Adrenal gland (tissue), 9 donors: ENCODE measurements at regions not wholly inside any gene's neighbourhood (a gene's known extent, or its start where the extent isn't known, plus 50 kb on each side); places are given as distances from the start of the nearest gene placed in this dataset.

Source experiments
- DNase-seq, 7 donors: peaks; one replicate each; pipeline ENCODE4 v3.0.0-alpha.2; 2019 to 2020
- H3K27ac ChIP-seq, 5 donors: fragments of 200-600 bp; sonication (generic) in 4 of 5; 1 replicate in 3 of 5; 2 replicates in 2 of 5; pipeline versions ENCODE4 v1.5.1 to v1.8.0; 2016 to 2020; ENCODE audit warnings: mild to moderate bottlenecking in 1 of 5
- H3K27me3 ChIP-seq: fragments of 200-600 bp; 2 replicates; pipeline ENCODE4 v1.8.0; 2021
- H3K36me3 ChIP-seq, 2 donors: fragments of 200-600 bp; replicated peaks in 1 of 2; 1 replicate in 1 of 2; 2 replicates in 1 of 2; pipeline versions ENCODE4 v1.5.1 to v1.8.0; 2018 to 2022
- H3K4me1 ChIP-seq, 2 donors: fragments of 200-600 bp; replicated peaks in 1 of 2; 1 replicate in 1 of 2; 2 replicates in 1 of 2; pipeline versions ENCODE4 v1.5.1 to v1.8.0; 2018 to 2021
- H3K4me3 ChIP-seq, 4 donors: fragments of 200-600 bp; sonication (generic) in 3 of 4; one replicate each; pipeline ENCODE4 v1.5.1; 2016 to 2018
- H3K9me3 ChIP-seq, 3 donors: fragments of 200-600 bp; sonication (generic) in 1 of 3; replicated peaks in 1 of 3; 1 replicate in 2 of 3; 2 replicates in 1 of 3; pipeline versions ENCODE4 v1.5.1 to v1.8.0; 2016 to 2021
- POLR2A ChIP-seq, 2 donors: fragments of 450-650 bp; IDR thresholded peaks; one replicate each; pipeline ENCODE4 v1.6.1; 2017; ENCODE audit warnings: antibody characterized with exemption in 2 of 2, mild to moderate bottlenecking in 2 of 2, moderate library complexity in 1 of 2
- WGBS, 4 donors: extraction: QIAGEN DNeasy Blood & Tissue Kit in 2 of 4; methylation state at CpG; one replicate each; pipeline versions ENCODE4 v1.1.5 to v1.1.7; 2013 to 2017; 5-methylcytosine and 5-hydroxymethylcytosine counted together
- intact Hi-C, 2 donors: fragments of 100-400 bp; cut with DNase I; formaldehyde crosslinking; loops; one replicate each; pipeline versions ENCODE4 v1.14.1 to v1.15.0; 2022 to 2023
- TF ChIP-seq, protein P1 (sequence below), 6 experiments: fragments of 450-650 bp in 4 of 6; fragments of 200-600 bp in 2 of 6; sonication (generic) in 1 of 6; IDR thresholded peaks; 1 replicate in 5 of 6; 2 replicates in 1 of 6; pipeline versions ENCODE4 v1.5.1 to v1.8.0; 2016 to 2021; ENCODE audit warnings: antibody characterized with exemption in 6 of 6, mild to moderate bottlenecking in 2 of 6, moderate library complexity in 1 of 6
- donor health status: healthy with polysubstance abuse.
- donor health status: Bipolar disorder and iron deficiency.
- donor health status: DM: yes; HTN: yes; CAD: no.
- donor health status: DM: no; HTN: no; CAD: no.
- donor health status: DM: no; HTN: no; CAD: no.

DNA sequence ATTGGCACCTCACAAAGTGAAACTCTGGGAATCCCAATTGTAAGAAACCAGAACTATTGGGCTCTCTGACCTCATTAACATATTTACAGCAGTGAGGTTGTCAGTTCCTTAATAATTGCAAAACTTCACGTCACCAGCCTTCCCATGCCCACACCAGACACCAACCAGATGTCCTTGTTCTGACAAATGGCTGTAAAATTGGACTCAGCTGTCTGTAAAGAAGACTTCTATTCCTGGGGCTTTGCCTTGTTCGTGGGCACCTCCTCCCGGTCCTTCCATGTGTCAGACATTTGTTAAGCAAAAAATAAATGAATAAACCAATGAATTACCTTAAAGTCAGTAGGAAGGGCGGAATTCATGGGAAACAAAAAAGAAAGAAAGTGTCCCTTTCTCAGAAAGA, 284.3 kb upstream of the CDH11 start:
- WGBS, 4 donors = 80 to 85% (median 83%) methylated on average over 4 of the region's 4 CpGs
- no peak for DNase-seq
- Histone ChIP-seq H3K4me3 (no peak overlapping the region), H3K4me1 (no peaks in the 10 kb centered on the region), H3K27me3 (no peaks in the 10 kb centered on the region), H3K27ac (no peak overlapping the region), H3K9me3 (no peaks in the 10 kb centered on the region), H3K36me3 (no peaks in the 10 kb centered on the region)
- TF ChIP-seq POLR2A (IDR thresholded peaks at IDR 0.05) = no peak
- TF ChIP-seq, protein P1, sequence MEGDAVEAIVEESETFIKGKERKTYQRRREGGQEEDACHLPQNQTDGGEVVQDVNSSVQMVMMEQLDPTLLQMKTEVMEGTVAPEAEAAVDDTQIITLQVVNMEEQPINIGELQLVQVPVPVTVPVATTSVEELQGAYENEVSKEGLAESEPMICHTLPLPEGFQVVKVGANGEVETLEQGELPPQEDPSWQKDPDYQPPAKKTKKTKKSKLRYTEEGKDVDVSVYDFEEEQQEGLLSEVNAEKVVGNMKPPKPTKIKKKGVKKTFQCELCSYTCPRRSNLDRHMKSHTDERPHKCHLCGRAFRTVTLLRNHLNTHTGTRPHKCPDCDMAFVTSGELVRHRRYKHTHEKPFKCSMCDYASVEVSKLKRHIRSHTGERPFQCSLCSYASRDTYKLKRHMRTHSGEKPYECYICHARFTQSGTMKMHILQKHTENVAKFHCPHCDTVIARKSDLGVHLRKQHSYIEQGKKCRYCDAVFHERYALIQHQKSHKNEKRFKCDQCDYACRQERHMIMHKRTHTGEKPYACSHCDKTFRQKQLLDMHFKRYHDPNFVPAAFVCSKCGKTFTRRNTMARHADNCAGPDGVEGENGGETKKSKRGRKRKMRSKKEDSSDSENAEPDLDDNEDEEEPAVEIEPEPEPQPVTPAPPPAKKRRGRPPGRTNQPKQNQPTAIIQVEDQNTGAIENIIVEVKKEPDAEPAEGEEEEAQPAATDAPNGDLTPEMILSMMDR (IDR thresholded peaks at IDR 0.05) = no peak
- intact Hi-C loops = no loop called here

DNA sequence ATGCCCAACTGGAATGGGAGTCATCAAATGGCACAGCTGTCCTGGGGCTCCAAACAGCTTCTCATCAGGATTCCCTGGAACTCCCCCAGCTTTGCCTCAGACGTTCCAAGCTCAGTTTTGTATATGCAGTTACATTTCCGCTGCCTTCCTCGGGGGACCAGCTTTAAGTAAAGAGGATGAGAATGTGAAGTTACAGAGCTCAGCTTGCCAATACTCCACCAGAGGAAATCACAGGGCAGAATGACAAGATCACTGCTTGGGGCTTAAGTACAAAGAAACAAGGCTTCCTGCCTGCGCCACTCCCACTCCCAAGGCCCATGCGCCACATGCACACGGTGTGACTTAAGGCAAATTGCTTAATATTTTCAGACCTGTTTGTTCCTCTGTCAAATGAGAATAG, 272.4 kb upstream of the CDH11 start:
- H3K9me3 ChIP-seq = no peaks in the 10 kb centered on the region
- no peaks in the 10 kb centered on the region for H3K36me3 ChIP-seq
- WGBS, 4 donors = 83 to 91% (median 86%) methylated on average over 6 of the region's 6 CpGs
- no peak overlapping the region for H3K4me3 ChIP-seq
- H3K4me1 ChIP-seq = no peaks in the 10 kb centered on the region
- TF ChIP-seq, protein P1 (IDR thresholded peaks at IDR 0.05) = no peak
- no peak for TF ChIP-seq POLR2A (IDR thresholded peaks at IDR 0.05)
- H3K27me3 ChIP-seq = no peaks in the 10 kb centered on the region
- DNase-seq = no peak
- H3K27ac ChIP-seq = no peak overlapping the region
- intact Hi-C loops = no loop called here

- no peak overlapping the region for H3K4me3 ChIP-seq
- H3K36me3 ChIP-seq = no peaks in the 10 kb centered on the region
- no peak for TF ChIP-seq POLR2A (IDR thresholded peaks at IDR 0.05)
- H3K27me3 ChIP-seq = no peaks in the 10 kb centered on the region
- H3K27ac ChIP-seq = no peak overlapping the region
- no peaks in the 10 kb centered on the region for H3K9me3 ChIP-seq
- 81 to 87% (median 86%) methylated on average over 12 to 13 of the region's 13 CpGs for WGBS, 4 donors
- H3K4me1 ChIP-seq = no peaks in the 10 kb centered on the region
- DNase-seq = no peak
- intact Hi-C loops = no loop called here
Observed at GRCh38 chr16:65392806-65393565, 271.1 kb upstream of the CDH11 start.

DNA sequence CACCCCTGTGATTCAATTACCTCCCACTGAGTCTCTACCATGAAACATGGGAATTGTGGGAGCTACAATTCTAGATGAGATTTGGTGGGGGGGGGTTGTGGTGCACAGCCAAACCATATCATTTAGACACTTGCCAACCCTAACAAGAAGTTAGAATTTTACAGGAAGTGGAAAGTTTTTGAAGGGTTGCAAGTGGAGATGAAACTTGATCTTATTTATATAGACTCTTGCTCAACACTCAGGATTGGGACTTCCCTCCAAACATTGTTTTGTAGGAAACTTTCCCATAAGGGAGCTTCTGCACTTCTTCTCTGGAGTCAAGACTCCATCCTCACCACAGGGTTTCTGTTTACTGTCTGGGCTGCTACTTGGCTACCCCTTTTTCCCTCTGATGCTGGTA, 266.7 kb upstream of the CDH11 start:
- intact Hi-C loops = no loop called here
- Histone ChIP-seq H3K27me3 (no peaks in the 10 kb centered on the region), H3K4me1 (no peaks in the 10 kb centered on the region), H3K27ac (no peak overlapping the region), H3K36me3 (no peaks in the 10 kb centered on the region), H3K4me3 (no peak overlapping the region), H3K9me3 (peaks cover 0 to 4% (median 0%) of the 10 kb centered on the region in 3 donors)
- TF ChIP-seq, protein P1 (IDR thresholded peaks at IDR 0.05) = no peak
- no peak for TF ChIP-seq POLR2A (IDR thresholded peaks at IDR 0.05)
- DNase-seq = no peak

DNA sequence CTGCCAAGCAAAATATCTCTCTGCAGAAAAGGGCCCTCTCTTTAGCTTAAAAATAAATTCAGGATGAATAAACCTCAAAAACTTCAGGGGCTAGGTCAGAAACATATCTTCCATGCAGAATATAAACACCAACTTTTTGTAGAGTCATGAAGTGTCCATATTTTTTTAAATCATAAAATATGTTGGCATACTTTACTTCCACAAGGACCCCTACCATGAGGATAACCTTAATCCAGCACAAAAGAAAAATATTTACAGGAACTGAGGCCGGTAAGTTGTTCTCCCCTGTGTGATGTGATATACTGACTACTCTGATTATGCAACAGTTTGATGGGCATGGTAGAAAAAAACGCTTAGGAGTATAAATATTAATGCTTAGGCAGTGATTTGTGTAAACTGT, 264.8 kb upstream of the CDH11 start:
- TF ChIP-seq, protein P1 (IDR thresholded peaks at IDR 0.05) = no peak
- no peak for TF ChIP-seq POLR2A (IDR thresholded peaks at IDR 0.05)
- Histone ChIP-seq H3K4me3 (no peak overlapping the region), H3K27me3 (no peaks in the 10 kb centered on the region), H3K27ac (no peak overlapping the region), H3K36me3 (no peaks in the 10 kb centered on the region), H3K4me1 (no peaks in the 10 kb centered on the region), H3K9me3 (peaks cover 0 to 4% (median 0%) of the 10 kb centered on the region in 3 donors)
- DNase-seq = no peak
- 50 to 59% (median 55%) methylated on average over 2 of the region's 2 CpGs for WGBS, 4 donors
- intact Hi-C loops = no loop called here
